Body of pancreas (tissue), 4 donors: ENCODE measurements at regions not wholly inside any gene's neighbourhood (a gene's known extent, or its start where the extent isn't known, plus 50 kb on each side); places are given as distances from the start of the nearest gene placed in this dataset.

Experiments
- CTCF ChIP-seq, 7 experiments: fragments of 450-650 bp in 4 of 7; fragments of 200-600 bp in 3 of 7; sonication (generic) in 3 of 7; IDR thresholded peaks; one replicate each; pipeline ENCODE4 v1.5.1; 2016 to 2019; ENCODE audit warnings: antibody characterized with exemption in 7 of 7
- POLR2A ChIP-seq, 3 donors: fragments of 450-650 bp; IDR thresholded peaks; one replicate each; pipeline ENCODE4 v1.6.1; 2016; ENCODE audit warnings: antibody characterized with exemption in 3 of 3, mild to moderate bottlenecking in 2 of 3

GRCh38 chr17:34699181-34699580 lies 119.8 kb downstream of the TMEM132E start:
- TF ChIP-seq CTCF (IDR thresholded peaks at IDR 0.05) (no peak), POLR2A (IDR thresholded peaks at IDR 0.05) (no peak)
